Heart right ventricle (tissue), 16 donors: ENCODE measurements at regions not wholly inside any gene's neighbourhood (a gene's known extent, or its start where the extent isn't known, plus 50 kb on each side); places are given as distances from the start of the nearest gene placed in this dataset.

Source experiments
- ATAC-seq, 8 donors: fragments of 200-7000 bp; cut with Tn5 transposase; one replicate each; pipeline ENCODE4 v1.9.1; 2020; ENCODE audit warnings: mild to moderate bottlenecking in 8 of 8, moderate library complexity in 8 of 8, moderate number of reproducible peaks in 1 of 8
- DNase-seq, 2 donors: peaks; one replicate each; pipeline ENCODE4 v3.0.0-alpha.2; 2020
- H3K27ac ChIP-seq, 10 donors: fragments of 200-600 bp; sonication (generic) in 2 of 10; one replicate each; pipeline versions ENCODE4 v1.5.0 to v1.8.0; 2020 to 2022; ENCODE audit warnings: mild to moderate bottlenecking in 3 of 10
- H3K27me3 ChIP-seq, 7 donors: fragments of 200-600 bp; one replicate each; pipeline ENCODE4 v1.8.0; 2021 to 2022; ENCODE audit warnings: mild to moderate bottlenecking in 2 of 7
- H3K36me3 ChIP-seq, 9 donors: fragments of 200-600 bp; sonication (generic) in 1 of 9; one replicate each; pipeline versions ENCODE4 v1.5.0 to v1.8.0; 2020 to 2022; ENCODE audit warnings: mild to moderate bottlenecking in 2 of 9
- H3K4me1 ChIP-seq, 9 donors: fragments of 200-600 bp; sonication (generic) in 1 of 9; one replicate each; pipeline versions ENCODE4 v1.5.0 to v1.8.0; 2020 to 2022; ENCODE audit warnings: mild to moderate bottlenecking in 4 of 9
- H3K4me3 ChIP-seq, 10 donors: fragments of 200-600 bp; sonication (generic) in 2 of 10; one replicate each; pipeline versions ENCODE4 v1.5.0 to v1.8.0; 2020 to 2022; ENCODE audit warnings: mild to moderate bottlenecking in 7 of 10, moderate library complexity in 2 of 10
- H3K9me3 ChIP-seq, 11 donors: fragments of 200-600 bp in 10 of 11; sonication (generic) in 2 of 11; one replicate each; pipeline versions ENCODE4 v1.5.0 to v1.8.0; 2013 to 2022; ENCODE audit warnings: mild to moderate bottlenecking in 2 of 11, control low read depth in 1 of 11, moderate library complexity in 1 of 11
- CTCF ChIP-seq, 9 donors: fragments of 200-600 bp; sonication (generic) in 2 of 9; IDR thresholded peaks; one replicate each; pipeline versions ENCODE4 v1.5.0 to v1.8.0; 2021 to 2022; ENCODE audit warnings: antibody characterized with exemption in 9 of 9, mild to moderate bottlenecking in 5 of 9, moderate library complexity in 1 of 9
- WGBS, 2 donors: extraction: QIAGEN DNeasy Blood & Tissue Kit; methylation state at CpG; one replicate each; pipeline ENCODE4 v1.1.7; 2013; ENCODE audit warnings: inconsistent platforms in 1 of 2; 5-methylcytosine and 5-hydroxymethylcytosine counted together
- intact Hi-C, 10 donors: fragments of 100-400 bp; cut with DNase I; formaldehyde crosslinking; loops; one replicate each; pipeline versions ENCODE4 v1.11.1 to v1.14.2; 2022
- donor health status: Arrhythmogenic right ventricular cardiomyopathy.
- donor health status: ischemic (EF 13 %, LVEDD 7.1; RV severe dilation, severe dysfunction).
- donor health status: healthy with polysubstance abuse.
- donor health status: DM: no; HTN: yes; CAD: no.
- donor health status: DM: no; HTN: no; CAD: no.
- donor health status: ischemic (EF 25% LVEDD 6.9; RV normal size, moderate dysfunction).
- donor health status: ischemic (EF 25% LVEDD 5.7; RV mildly dilated, moderate dysfunction).
- donor health status: healthy.
- donor health status: DM: yes; HTN: yes; CAD: no.
- donor health status: Ischemic cardiomyopathy.
- donor health status: ischemic (EF 35%, LVEDD 5.7; RV mildly dilated, moderate dysfunction).
- donor health status: nonischemic (EF 11% LVEDD 7.7; RV severe dilation, severe dysfunction).
- donor health status: DM: yes; HTN: yes; CAD: no.
- donor health status: PGD.
- donor health status: ischemic (EF 29% LVEDD 5.4; RV normal size, mild dysfunction).
- donor health status: nonischemic (EF 23%, LVEDD 6.1; RV moderate dilation, normal function).

DNA sequence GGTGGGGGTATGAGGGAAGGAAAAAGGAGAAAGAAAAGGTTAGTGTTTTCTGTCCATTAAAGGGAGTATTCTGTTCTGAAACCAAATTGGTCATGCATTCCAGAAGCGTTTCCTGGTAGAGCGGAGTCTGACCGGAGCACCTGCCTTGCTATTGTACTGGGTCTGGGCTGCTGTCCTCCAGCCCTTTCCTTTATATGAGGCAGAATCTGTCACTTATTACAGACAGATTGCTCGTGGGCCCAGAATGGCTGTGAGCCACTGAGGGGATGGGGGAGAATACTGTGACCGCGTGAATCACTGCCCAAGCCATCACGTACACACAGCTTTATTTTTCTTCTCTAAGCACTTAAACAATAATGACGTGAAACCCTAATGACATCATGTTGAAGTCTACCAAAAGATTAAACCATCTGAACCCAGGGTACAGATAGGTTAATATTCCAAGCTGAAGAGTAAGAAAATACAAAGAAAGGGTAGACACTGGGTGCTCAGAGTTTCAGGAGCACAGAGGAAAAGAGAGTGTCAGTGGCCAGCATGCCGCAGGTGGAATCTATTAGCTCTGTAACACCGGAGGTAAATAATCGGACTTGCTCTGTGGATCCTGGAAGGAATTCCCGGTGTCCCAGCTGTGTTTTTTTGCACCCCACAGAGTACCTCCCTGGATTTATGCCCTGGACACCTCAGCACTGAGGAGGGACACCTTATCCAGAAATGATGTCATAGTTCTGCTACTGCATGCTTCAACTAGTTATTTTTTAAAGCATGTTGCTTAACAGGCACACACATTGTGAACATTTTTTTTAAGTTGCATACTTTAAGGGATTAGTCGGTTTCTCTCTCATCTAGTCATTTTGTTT is 573.3 kb downstream of the PKHD1 start:
- ATAC-seq (no peak), DNase-seq (no peak)
- H3K4me3 ChIP-seq, result no peak overlapping the region
- no peaks in the 10 kb centered on the region for H3K36me3 ChIP-seq
- no peak for TF ChIP-seq CTCF (IDR thresholded peaks at IDR 0.05)
- peaks cover 0 to 14% (median 3%) of the 10 kb centered on the region in 11 donors for H3K9me3 ChIP-seq
- no peaks in the 10 kb centered on the region for H3K4me1 ChIP-seq
- no peaks in the 10 kb centered on the region for H3K27me3 ChIP-seq
- WGBS, 2 donors, result 61 to 71% methylated on average over 13 of the region's 13 CpGs
- no peak overlapping the region for H3K27ac ChIP-seq
- intact Hi-C loops, result no loop called here

- DNase-seq (no peak), ATAC-seq (no peak)
- no peak overlapping the region for H3K27ac ChIP-seq
- 59 to 60% methylated on average over 1 of the region's 1 CpG for WGBS, 2 donors
- no peaks in the 10 kb centered on the region for H3K27me3 ChIP-seq
- peaks cover 0 to 14% (median 3%) of the 10 kb centered on the region in 11 donors for H3K9me3 ChIP-seq
- TF ChIP-seq CTCF (IDR thresholded peaks at IDR 0.05), result no peak
- intact Hi-C loops, result no loop called here
- no peak overlapping the region for H3K4me3 ChIP-seq
- no peaks in the 10 kb centered on the region for H3K4me1 ChIP-seq
- H3K36me3 ChIP-seq, result no peaks in the 10 kb centered on the region
Observed at GRCh38 chr6:51514748-51515402, 572.5 kb downstream of the PKHD1 start.

DNA sequence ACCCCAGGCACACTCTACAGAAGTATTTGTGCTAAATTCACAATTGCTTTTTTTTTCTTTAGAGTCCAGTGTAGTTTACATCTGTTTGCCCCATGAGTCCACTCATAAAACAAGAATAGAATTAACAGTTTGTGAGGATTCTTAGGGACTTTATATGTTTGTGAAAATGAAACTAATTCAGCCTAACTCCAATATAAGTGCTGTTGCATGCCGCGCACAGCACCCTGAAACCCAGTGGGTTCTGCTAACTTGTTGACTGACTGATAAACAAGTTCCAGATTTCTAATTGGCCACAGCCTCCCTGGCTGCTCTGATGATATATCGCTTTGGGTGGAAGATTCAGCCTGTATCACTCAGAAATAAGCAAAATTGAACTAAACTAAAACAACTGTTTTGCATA is 561.4 kb downstream of the PKHD1 start:
- H3K27ac ChIP-seq, result no peak overlapping the region
- H3K4me3 ChIP-seq, result no peak overlapping the region
- ATAC-seq (no peak), DNase-seq (no peak)
- H3K9me3 ChIP-seq, result peaks cover 0 to 3% (median 0%) of the 10 kb centered on the region in 11 donors
- 84 to 93% methylated on average over 3 of the region's 3 CpGs for WGBS, 2 donors
- H3K4me1 ChIP-seq, result no peaks in the 10 kb centered on the region
- TF ChIP-seq CTCF (IDR thresholded peaks at IDR 0.05), result no peak
- H3K36me3 ChIP-seq, result no peaks in the 10 kb centered on the region
- intact Hi-C loops, result loop anchor here in 1 of 10 donors (10.0 kb wide), 1 partner anchor 229 kb away; no protein-coding TSS in a partner anchor
- no peaks in the 10 kb centered on the region for H3K27me3 ChIP-seq

- intact Hi-C loops, result loop anchor here in 1 of 10 donors (10.0 kb wide), 1 partner anchor 228 kb away; no protein-coding TSS in a partner anchor
- WGBS, 2 donors, result 71 to 91% methylated on average over 4 to 5 of the region's 5 CpGs
- Histone ChIP-seq H3K9me3 (peaks cover 0 to 3% (median 0%) of the 10 kb centered on the region in 11 donors), H3K4me1 (no peaks in the 10 kb centered on the region), H3K4me3 (no peak overlapping the region), H3K36me3 (no peaks in the 10 kb centered on the region), H3K27me3 (no peaks in the 10 kb centered on the region), H3K27ac (no peak overlapping the region)
- no peak for TF ChIP-seq CTCF (IDR thresholded peaks at IDR 0.05)
- no peak for DNase-seq
- no peak for ATAC-seq
Observed at GRCh38 chr6:51526922-51527321, 560.5 kb downstream of the PKHD1 start.
